Breast epithelium (tissue), 4 donors: ENCODE measurements at regions not wholly inside any gene's neighbourhood (a gene's known extent, or its start where the extent isn't known, plus 50 kb on each side); places are given as distances from the start of the nearest gene placed in this dataset.
"Not testable (repeated sequence)": the region's sequence is repeated elsewhere in the genome, so short reads cannot be mapped to it uniquely, and the experiment has no call there.

Experiments
- DNase-seq, 2 donors: peaks; one replicate each; pipeline ENCODE4 v3.0.0-alpha.2; 2019; ENCODE audit warnings: low spot score in 2 of 2
- H3K27ac ChIP-seq, 2 donors: fragments of 200-600 bp; sonication (generic) in 1 of 2; one replicate each; pipeline ENCODE4 v1.5.1; 2016 to 2019; ENCODE audit warnings: mild to moderate bottlenecking in 1 of 2
- H3K27me3 ChIP-seq, 2 donors: fragments of 200-600 bp; sonication (generic) in 1 of 2; one replicate each; pipeline versions ENCODE4 v1.5.1 to v1.6.0; 2017 to 2019; ENCODE audit warnings: control low read depth in 1 of 2, mild to moderate bottlenecking in 1 of 2
- H3K36me3 ChIP-seq: fragments of 200-600 bp; one replicate; pipeline ENCODE4 v1.5.1; 2019
- H3K4me1 ChIP-seq, 2 donors: fragments of 200-600 bp; sonication (generic); one replicate each; pipeline ENCODE4 v1.5.1; 2016 to 2019; ENCODE audit warnings: control low read depth in 1 of 2
- H3K4me3 ChIP-seq, 3 donors: fragments of 200-600 bp; sonication (generic); 1 replicate in 2 of 3; 2 replicates in 1 of 3; pipeline ENCODE4 v1.5.1; 2016 to 2019; ENCODE audit warnings: mild to moderate bottlenecking in 3 of 3, moderate library complexity in 2 of 3
- H3K9me3 ChIP-seq, 2 donors: fragments of 200-600 bp; sonication (generic) in 1 of 2; one replicate each; pipeline ENCODE4 v1.5.1; 2016 to 2019; ENCODE audit warnings: control low read depth in 1 of 2
- POLR2A ChIP-seq: fragments of 450-650 bp; IDR thresholded peaks from one replicate; pipeline ENCODE4 v1.6.1; 2016; ENCODE audit warnings: antibody characterized with exemption, mild to moderate bottlenecking, moderate library complexity
- POLR2AphosphoS5 ChIP-seq, 3 donors: sonication (generic); formaldehyde crosslinking; IDR thresholded peaks; one replicate each; pipeline ENCODE4 v1.6.1; 2017; ENCODE audit warnings: antibody characterized with exemption in 3 of 3
- intact Hi-C: fragments of 100-400 bp; cut with DNase I; formaldehyde crosslinking; loops from one replicate; pipeline ENCODE4 v1.15.1; 2023; ENCODE audit warnings: low total_unique reads
- TF ChIP-seq, protein P1 (sequence below), 3 donors: fragments of 450-650 bp; IDR thresholded peaks; one replicate each; pipeline ENCODE4 v1.5.1; 2016 to 2017; ENCODE audit warnings: antibody characterized with exemption in 3 of 3, mild to moderate bottlenecking in 3 of 3, moderate library complexity in 3 of 3

DNA sequence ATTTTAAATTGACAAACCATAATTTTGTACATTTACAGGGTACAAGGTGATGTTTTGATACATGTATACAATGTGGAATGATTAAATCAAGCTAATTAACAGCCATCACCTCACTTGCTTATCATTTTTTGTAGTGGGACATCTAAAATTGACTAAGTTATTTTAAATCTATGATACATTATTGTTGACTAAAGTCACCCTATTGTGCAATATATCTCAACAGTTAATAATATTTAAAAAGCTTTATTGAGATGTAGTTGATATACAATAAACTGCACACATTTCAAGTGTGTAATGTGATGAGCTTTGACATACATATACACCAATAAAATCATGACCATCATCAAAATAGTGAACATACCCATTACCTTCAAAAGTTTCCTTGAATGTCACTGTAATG lies 242.5 kb upstream of the PLXNA2 start:
- Histone ChIP-seq H3K36me3 (no peaks in the 10 kb centered on the region), H3K4me3 (no peak overlapping the region), H3K4me1 (no peaks in the 10 kb centered on the region), H3K27me3 (no peaks in the 10 kb centered on the region), H3K27ac (no peak overlapping the region), H3K9me3 (no peaks in the 10 kb centered on the region)
- DNase-seq = no peak
- intact Hi-C loops = no loop called here
- TF ChIP-seq, protein P1, sequence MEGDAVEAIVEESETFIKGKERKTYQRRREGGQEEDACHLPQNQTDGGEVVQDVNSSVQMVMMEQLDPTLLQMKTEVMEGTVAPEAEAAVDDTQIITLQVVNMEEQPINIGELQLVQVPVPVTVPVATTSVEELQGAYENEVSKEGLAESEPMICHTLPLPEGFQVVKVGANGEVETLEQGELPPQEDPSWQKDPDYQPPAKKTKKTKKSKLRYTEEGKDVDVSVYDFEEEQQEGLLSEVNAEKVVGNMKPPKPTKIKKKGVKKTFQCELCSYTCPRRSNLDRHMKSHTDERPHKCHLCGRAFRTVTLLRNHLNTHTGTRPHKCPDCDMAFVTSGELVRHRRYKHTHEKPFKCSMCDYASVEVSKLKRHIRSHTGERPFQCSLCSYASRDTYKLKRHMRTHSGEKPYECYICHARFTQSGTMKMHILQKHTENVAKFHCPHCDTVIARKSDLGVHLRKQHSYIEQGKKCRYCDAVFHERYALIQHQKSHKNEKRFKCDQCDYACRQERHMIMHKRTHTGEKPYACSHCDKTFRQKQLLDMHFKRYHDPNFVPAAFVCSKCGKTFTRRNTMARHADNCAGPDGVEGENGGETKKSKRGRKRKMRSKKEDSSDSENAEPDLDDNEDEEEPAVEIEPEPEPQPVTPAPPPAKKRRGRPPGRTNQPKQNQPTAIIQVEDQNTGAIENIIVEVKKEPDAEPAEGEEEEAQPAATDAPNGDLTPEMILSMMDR (IDR thresholded peaks at IDR 0.05) = no peak
- TF ChIP-seq POLR2AphosphoS5 (IDR thresholded peaks at IDR 0.05) = no peak

DNA sequence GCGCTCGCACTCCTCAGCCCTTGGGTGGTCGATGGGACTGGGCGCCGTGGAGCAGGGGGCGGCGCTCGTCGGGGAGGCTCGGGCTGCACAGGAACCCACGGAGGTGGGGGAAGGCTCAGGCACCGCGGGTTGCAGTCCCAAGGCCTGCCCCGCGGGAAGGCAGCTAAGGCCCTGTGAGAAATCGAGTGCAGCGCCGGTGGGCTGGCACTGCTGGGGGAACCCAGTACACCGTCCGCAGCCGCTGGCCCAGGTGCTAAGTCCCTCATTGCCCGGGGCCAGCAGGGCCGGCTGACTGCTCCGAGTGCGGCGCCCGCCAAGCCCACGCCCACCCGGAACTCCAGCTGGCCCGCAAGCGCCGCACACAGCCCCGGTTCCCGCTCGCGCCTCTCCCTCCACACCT lies 244.2 kb upstream of the PLXNA2 start:
- H3K9me3 ChIP-seq, H3K27me3 ChIP-seq, intact Hi-C loops, DNase-seq, H3K4me1 ChIP-seq, H3K4me3 ChIP-seq, H3K27ac ChIP-seq, H3K36me3 ChIP-seq: not testable (repeated sequence)

GRCh38 chr1:208496467-208497371 lies 252.5 kb upstream of the PLXNA2 start:
- no peak overlapping the region for H3K27ac ChIP-seq
- no peaks in the 10 kb centered on the region for H3K9me3 ChIP-seq
- TF ChIP-seq POLR2A = no peak
- TF ChIP-seq, protein P1 (IDR thresholded peaks at IDR 0.05) = no peak
- no peak for TF ChIP-seq POLR2AphosphoS5 (IDR thresholded peaks at IDR 0.05)
- intact Hi-C loops = no loop called here
- no peaks in the 10 kb centered on the region for H3K27me3 ChIP-seq
- H3K36me3 ChIP-seq = no peaks in the 10 kb centered on the region
- no peak overlapping the region for H3K4me3 ChIP-seq
- DNase-seq = no peak
- H3K4me1 ChIP-seq = no peaks in the 10 kb centered on the region

DNA sequence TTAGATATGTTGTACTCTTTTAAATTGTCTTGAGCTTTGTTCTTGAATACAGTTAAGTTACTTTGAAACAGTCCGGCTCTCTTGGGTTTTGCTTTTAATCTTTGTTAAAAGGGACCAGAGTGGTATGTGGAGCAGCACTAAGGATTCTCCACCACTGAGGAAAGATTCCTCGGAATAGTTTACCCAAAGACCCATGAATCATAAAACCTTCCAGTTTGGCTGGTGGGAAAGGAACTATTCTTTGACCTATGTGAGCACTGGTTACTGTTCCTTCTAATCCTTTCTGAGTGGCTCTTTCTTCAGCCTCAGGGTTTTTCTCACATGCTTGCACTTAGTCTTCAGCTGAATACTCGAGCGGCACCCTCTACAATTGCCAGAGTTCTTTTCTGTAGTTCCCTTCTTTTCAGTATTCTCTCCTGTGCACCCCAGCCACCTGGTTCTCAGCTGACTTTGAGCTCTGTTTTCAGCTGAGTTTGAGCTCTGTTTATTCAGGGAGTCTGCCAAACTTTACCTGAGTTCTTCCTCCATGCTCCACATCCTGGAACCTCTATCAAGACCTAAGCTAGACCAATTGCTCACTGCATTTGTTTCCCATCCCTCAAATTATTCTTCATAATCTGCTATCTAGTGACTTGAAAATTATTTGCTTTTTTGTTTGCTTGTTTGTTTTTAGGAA lies 253.8 kb upstream of the PLXNA2 start:
- no peaks in the 10 kb centered on the region for H3K36me3 ChIP-seq
- no peaks in the 10 kb centered on the region for H3K4me1 ChIP-seq
- no peak overlapping the region for H3K27ac ChIP-seq
- intact Hi-C loops = no loop called here
- H3K27me3 ChIP-seq = no peaks in the 10 kb centered on the region
- no peak for DNase-seq
- no peak for TF ChIP-seq POLR2A
- TF ChIP-seq, protein P1 (IDR thresholded peaks at IDR 0.05) = no peak
- TF ChIP-seq POLR2AphosphoS5 (IDR thresholded peaks at IDR 0.05) = no peak
- no peak overlapping the region for H3K4me3 ChIP-seq
- no peaks in the 10 kb centered on the region for H3K9me3 ChIP-seq

GRCh38 chr1:208499026-208499425 lies 254.8 kb upstream of the PLXNA2 start:
- H3K27ac ChIP-seq = no peak overlapping the region
- H3K4me3 ChIP-seq = no peak overlapping the region
- H3K4me1 ChIP-seq = no peaks in the 10 kb centered on the region
- no peaks in the 10 kb centered on the region for H3K27me3 ChIP-seq
- no peaks in the 10 kb centered on the region for H3K36me3 ChIP-seq
- intact Hi-C loops = no loop called here
- no peak for DNase-seq
- H3K9me3 ChIP-seq = no peaks in the 10 kb centered on the region
- TF ChIP-seq, protein P1 (IDR thresholded peaks at IDR 0.05) = no peak
- TF ChIP-seq POLR2A (no peak), POLR2AphosphoS5 (IDR thresholded peaks at IDR 0.05) (no peak)
